HG03097 (cell line): ENCODE measurements at regions not wholly inside any gene's neighbourhood (a gene's known extent, or its start where the extent isn't known, plus 50 kb on each side); places are given as distances from the start of the nearest gene placed in this dataset.

Experiments used
- ATAC-seq: cut with Tn5 transposase; IDR thresholded peaks from one replicate; pipeline ENCODE4 v1.9.1; 2021; ENCODE audit not compliant: unreplicated experiment, low FRiP score

DNA sequence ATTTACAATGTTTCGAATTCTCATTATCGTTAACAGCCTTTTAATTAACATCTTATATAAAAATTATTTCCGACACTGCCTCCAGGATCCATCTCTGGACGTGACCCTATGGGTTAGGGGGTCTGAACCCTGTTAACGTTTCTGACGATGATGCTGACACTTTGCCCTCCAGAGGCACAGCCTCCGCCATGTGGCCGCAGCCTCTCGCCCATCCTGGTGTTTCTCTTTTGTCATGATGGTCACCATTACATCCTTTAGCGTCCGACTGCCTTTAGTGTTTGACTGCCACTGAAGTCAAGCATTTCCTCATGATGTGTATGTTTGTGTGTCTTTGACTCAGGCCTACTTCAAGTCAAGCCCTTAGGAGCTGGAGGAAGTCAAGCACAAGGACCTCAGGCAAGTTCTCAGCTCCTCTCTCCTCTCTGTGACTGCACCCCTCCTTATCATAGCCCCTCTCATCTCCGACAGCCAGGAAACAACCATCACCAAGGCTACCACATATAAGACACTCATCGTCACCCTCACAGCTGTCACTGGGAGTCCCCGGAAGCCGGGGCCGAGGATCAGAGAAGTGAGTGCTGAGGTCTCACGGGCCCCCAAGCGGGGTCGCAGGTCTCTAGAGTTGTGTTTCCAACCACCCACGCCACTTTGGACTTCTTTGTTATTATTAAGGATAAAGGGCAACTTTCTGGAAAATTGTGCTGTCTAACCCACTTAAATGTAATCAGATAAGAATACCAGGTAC is 96.1 kb upstream of the PPP2R2D start:
- no peak for ATAC-seq

DNA sequence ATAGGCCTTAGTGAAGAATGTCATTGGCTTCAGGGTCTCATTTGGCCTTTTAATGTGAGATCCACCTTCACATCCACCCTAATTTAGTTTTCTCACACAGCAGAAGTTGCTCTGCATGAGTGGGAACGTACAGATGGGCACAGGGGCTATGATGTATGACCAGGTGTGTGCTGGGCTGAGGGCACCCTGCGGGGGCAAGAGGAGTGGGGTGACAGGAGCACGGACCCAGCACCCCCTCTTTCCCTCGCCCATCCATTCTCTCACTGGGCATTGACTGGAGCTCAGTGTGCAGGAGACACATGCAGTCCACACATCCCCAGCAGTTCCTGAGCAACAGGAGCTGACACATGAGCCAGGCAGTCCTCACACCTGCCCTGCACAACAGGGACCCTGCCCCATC is 95.1 kb upstream of the PPP2R2D start:
- no peak for ATAC-seq

- no peak for ATAC-seq
These were observed 94.7 kb upstream of the PPP2R2D start for GRCh38 chr10:131806146-131806545.

DNA sequence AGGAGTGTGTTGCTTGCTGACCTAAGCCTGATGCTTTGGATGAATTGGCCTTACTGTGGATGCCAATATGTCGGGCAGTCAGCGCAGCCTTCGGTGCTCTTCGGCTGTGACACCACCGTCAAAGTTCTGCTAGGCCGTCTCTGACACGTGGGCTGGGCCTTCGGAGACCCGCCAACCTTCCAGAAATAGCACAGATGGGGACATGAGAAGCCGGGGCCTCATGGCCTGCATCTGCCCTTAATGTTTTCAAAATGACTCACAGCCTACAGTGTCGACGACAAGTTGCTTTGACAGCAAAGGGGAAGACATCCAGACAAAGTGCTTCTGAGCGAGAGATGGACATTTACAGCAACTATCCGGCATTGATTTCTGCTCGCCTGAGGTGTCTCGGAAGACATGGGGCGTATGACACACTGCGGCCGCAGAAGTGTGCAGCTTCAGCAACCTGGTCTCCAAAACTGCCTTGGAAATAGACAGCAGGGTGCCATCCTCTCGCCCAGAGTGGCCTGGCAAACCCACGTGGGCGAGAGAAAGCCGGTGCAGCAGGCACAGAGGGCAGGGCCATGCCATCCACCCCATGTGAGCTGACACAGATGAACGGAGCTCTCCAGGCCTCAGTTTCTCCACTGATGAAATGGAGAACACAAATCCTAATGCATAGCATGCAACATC is 94.0 kb upstream of the PPP2R2D start:
- ATAC-seq = no peak

DNA sequence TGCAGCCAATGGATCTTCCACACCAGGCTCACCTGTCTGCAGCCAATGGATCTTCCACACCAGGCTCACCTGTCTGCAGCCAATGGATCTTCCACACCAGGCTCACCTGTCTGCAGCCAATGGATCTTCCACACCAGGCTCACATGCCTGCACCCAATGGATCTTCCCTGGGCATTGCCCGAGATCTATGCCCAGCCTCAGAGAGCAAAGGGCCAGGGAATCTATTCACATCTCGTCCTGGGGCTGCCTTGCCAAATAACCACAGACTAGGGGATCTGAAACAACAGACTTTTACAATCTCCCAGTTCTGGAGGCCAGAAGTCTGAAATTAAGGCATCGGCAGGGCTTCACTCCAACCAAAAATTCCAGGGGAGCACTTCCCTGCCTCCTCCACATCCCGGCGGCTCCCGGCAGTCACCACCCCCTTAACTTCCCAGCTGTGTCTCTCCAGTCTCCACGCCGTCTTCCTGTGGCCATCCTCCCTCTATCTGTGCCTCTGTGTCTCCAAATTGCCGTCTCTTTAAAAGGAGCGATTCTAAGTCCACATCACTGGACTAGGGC is 92.4 kb upstream of the PPP2R2D start:
- ATAC-seq = no peak

GRCh38 chr10:131810036-131810804 is 90.6 kb upstream of the PPP2R2D start:
- ATAC-seq = no peak

- no peak for ATAC-seq
These were observed 89.8 kb upstream of the PPP2R2D start for GRCh38 chr10:131810805-131811629.

- ATAC-seq = no peak
These were observed 89.0 kb upstream of the PPP2R2D start for GRCh38 chr10:131811630-131812403.

DNA sequence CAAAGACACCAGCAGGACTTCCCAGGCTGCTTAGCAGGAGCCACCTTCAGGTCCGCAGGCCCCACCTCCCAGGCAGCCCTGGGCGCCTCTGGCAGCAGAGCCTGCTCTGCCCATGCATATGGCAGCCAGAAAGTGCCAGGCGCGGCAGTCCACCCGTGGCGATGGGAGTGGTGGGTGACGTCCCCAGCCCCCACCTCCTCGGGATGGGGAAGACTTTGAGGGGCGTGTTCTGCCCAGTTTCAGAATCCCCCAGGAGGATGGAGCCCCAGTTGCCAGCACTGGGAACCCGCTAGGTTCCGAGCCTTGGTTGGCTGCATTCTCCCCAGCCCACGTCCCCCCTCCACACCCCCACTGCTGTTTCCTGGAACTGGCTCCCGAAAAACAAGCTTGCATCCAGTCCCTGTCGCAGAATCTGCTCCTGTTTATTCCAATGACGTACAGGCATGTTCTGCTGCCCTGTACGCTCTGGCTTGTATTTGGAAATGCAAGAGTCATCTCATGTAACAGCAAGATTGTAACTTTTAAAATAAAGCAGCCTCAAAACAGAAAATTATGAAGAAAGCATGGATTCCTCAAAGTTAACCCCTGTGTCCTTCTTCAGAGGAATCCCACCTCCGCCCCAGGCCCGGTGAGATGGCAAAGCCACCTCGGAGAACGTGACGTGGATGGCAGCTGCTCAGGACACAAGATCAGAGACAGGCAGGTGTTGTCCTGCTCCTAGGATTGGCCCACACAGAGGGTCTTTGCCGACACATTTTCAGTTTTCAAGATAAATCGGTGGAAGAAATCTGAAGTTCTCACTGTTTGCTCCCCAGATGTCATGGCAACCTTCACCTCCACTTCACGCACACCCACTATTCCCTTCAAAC is 87.8 kb upstream of the PPP2R2D start:
- ATAC-seq = no peak

DNA sequence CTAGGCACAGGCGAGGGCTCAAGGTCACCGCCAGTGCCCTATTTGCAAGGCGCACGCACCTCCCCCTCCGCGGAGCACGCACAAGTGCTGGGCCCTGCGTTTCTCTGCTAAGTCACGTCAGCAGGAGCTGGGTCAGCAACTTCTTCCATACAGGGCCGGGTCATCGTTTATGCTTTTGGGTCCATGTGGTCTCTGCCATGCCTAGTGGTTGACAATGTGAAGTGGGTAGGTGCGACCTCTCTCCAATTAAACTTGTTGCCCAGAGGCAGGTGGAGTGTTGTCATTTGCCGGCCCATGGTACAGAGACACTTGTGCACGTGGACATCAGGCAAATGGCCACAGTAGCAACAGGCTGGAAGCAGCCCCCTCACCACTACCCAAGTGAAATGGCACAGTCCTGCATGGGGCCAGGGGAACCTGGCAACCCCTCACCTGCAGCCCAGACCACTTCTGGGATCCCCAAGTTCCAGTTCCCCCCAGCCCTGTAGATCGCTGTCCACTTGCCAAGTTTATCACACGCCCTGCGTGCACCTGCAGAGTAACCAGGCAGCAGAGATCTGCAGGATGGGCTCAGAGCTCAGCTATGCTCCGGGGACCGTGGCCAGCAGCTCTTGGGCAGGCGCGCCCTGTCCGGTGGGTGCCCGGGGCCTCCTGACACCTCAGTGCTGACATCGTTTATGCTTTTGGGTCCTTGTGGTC is 86.1 kb upstream of the PPP2R2D start:
- ATAC-seq = no peak

- ATAC-seq = no peak
These were observed 85.3 kb upstream of the PPP2R2D start for GRCh38 chr10:131815266-131816156.

- no peak for ATAC-seq
These were observed 84.5 kb upstream of the PPP2R2D start for GRCh38 chr10:131816157-131816775.

DNA sequence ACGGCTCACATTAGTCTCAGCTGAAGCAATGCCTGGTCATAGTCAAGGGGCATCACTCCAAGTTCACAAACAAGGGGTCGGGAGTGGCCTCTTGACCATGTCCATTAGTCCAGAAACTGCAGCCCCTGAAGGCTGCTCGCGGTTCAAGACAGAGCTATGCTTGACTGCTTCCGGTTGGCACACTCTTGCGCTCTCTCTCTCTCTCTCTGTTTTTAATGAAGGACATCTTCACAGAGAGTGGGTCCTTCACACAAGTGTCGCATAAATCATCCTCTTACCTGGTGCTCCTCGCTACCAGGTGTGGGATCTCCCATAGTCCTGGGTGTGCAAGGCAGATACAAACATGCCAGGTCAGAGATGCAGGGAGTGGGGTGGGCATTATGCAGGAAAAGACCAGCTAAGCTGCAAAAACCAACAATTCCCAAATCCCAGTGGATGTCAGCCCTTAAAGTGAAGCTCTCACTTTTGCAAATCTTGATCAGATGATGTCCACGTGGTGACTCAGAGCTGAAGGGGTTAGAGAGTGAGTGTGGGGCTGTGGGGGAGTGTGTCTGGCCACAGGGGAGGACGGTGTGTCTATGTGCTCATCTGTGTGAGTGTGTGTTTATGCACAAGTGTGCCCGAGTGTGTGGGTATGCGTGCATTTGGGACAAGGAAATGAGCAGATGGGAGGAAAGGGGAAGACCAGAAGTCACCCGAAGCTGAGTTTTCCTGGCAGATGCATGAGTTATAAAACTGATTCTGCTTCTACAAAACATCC is 83.7 kb upstream of the PPP2R2D start:
- ATAC-seq = no peak

- ATAC-seq = no peak
These were observed 82.8 kb upstream of the PPP2R2D start for GRCh38 chr10:131817866-131818509.

- ATAC-seq = no peak
These were observed 82.1 kb upstream of the PPP2R2D start for GRCh38 chr10:131818510-131819234.
